GM23338 (cell line): ENCODE measurements at regions not wholly inside any gene's neighbourhood (a gene's known extent, or its start where the extent isn't known, plus 50 kb on each side); places are given as distances from the start of the nearest gene placed in this dataset.

Experiments used
- ATAC-seq: fragments of 200-7000 bp; cut with Tn5 transposase; 3 replicates; pipeline ENCODE4 v1.9.1; 2020
- DNase-seq: peaks from one replicate; pipeline ENCODE4 v3.0.0-alpha.2; 2015; ENCODE audit warnings: low spot score
- H2AFZ ChIP-seq: fragments of 200-600 bp; sonication (generic); 2 replicates; pipeline ENCODE4 v1.8.0; 2016; ENCODE audit warnings: antibody characterized with exemption, mild to moderate bottlenecking, moderate library complexity
- H3F3A ChIP-seq: fragments of 200-600 bp; sonication (generic); replicated peaks from 2 replicates; pipeline ENCODE4 v1.8.0; 2017; ENCODE audit warnings: antibody characterized with exemption, mixed run types, low read depth
- H3K27ac ChIP-seq: fragments of 200-600 bp; sonication (generic); 2 replicates; pipeline ENCODE4 v1.6.1; 2016; ENCODE audit warnings: low read depth
- H3K27me3 ChIP-seq: fragments of 200-600 bp; sonication (generic); 2 replicates; pipeline ENCODE4 v1.8.0; 2016; ENCODE audit warnings: mild to moderate bottlenecking, mixed run types, moderate library complexity; ENCODE audit not compliant: insufficient read depth
- H3K36me3 ChIP-seq: fragments of 200-600 bp; sonication (generic); 2 replicates; pipeline ENCODE4 v1.8.0; 2016; ENCODE audit warnings: mild to moderate bottlenecking; ENCODE audit not compliant: insufficient read depth
- H3K4me1 ChIP-seq: fragments of 200-600 bp; sonication (generic); 2 replicates; pipeline ENCODE4 v1.8.0; 2016; ENCODE audit warnings: mild to moderate bottlenecking, moderate library complexity; ENCODE audit not compliant: insufficient read depth
- H3K4me2 ChIP-seq: fragments of 200-600 bp; sonication (generic); 2 replicates; pipeline ENCODE4 v1.7.1; 2017; ENCODE audit warnings: mixed run types
- H3K4me3 ChIP-seq: fragments of 200-600 bp; sonication (generic); 2 replicates; pipeline ENCODE4 v1.6.1; 2016; ENCODE audit warnings: mixed run types
- H3K79me2 ChIP-seq: fragments of 200-600 bp; sonication (generic); replicated peaks from 2 replicates; pipeline ENCODE4 v1.8.0; 2017; ENCODE audit warnings: mild to moderate bottlenecking; ENCODE audit not compliant: insufficient read depth
- H3K9me2 ChIP-seq: fragments of 200-600 bp; sonication (generic); 2 replicates; pipeline ENCODE4 v1.8.0; 2017; ENCODE audit not compliant: insufficient read depth
- H4K20me1 ChIP-seq: fragments of 200-600 bp; sonication (generic); replicated peaks from 2 replicates; pipeline ENCODE4 v1.8.0; 2017; ENCODE audit warnings: mild to moderate bottlenecking; ENCODE audit not compliant: insufficient read depth
- H3K27ac Mint-ChIP-seq: 2 replicates; pipeline ENCODE4 v1.8.0; 2020; ENCODE audit warnings: inconsistent platforms, mild to moderate bottlenecking, moderate library complexity, mixed read lengths
- H3K27me3 Mint-ChIP-seq: 3 replicates; pipeline ENCODE4 v1.8.0; 2022; ENCODE audit warnings: low read depth, mild to moderate bottlenecking, moderate library complexity, mixed read lengths, inconsistent platforms; ENCODE audit not compliant: insufficient read depth, poor library complexity
- H3K36me3 Mint-ChIP-seq: 3 replicates; pipeline ENCODE4 v1.8.0; 2021; ENCODE audit warnings: low read depth, mild to moderate bottlenecking, inconsistent platforms, moderate library complexity, mixed read lengths
- H3K4me1 Mint-ChIP-seq: 3 replicates; pipeline ENCODE4 v1.8.0; 2020; ENCODE audit warnings: mild to moderate bottlenecking, inconsistent platforms, mixed read lengths
- H3K4me3 Mint-ChIP-seq: 3 replicates; pipeline ENCODE4 v1.8.0; 2021; ENCODE audit warnings: moderate library complexity, mild to moderate bottlenecking, inconsistent platforms, mixed read lengths
- H3K9me3 Mint-ChIP-seq: 3 replicates; pipeline ENCODE4 v1.8.0; 2020; ENCODE audit warnings: moderate library complexity, mild to moderate bottlenecking, inconsistent platforms, mixed read lengths
- CTCF ChIP-seq, 2 experiments: fragments of 200-600 bp in 1 of 2; sonication (generic) in 1 of 2; conservative IDR thresholded peaks; 2 replicates each; pipeline versions ENCODE4 v1.5.1 to v1.6.1; 2016 to 2017; ENCODE audit warnings: antibody characterized with exemption in 2 of 2, low read depth in 2 of 2, mild to moderate bottlenecking in 2 of 2, moderate library complexity in 1 of 2
- ETS1 ChIP-seq: IDR thresholded peaks from 2 replicates; pipeline ENCODE4 v1.6.1; 2016; ENCODE audit warnings: antibody characterized with exemption
- JUNB ChIP-seq: IDR thresholded peaks from one replicate; pipeline ENCODE4 v1.6.1; 2016; ENCODE audit warnings: antibody characterized with exemption; ENCODE audit not compliant: unreplicated experiment
- ZNF462 ChIP-seq: fragments of 250-450 bp; sonication (Bioruptor Pico); IDR thresholded peaks from 2 replicates; pipeline ENCODE4 v1.5.0; 2020; ENCODE audit warnings: mild to moderate bottlenecking, moderate library complexity

GRCh38 chr2:106575955-106576354, 88.8 kb downstream of the CD8B2 start:
- H3K4me2 ChIP-seq = no peak overlapping the region

More at GRCh38 chr2:106575955-106576354, 88.8 kb downstream of the CD8B2 start:
- no peaks in the 10 kb centered on the region for H3K9me2 ChIP-seq
- no peak overlapping the region for H3K27ac ChIP-seq
- ATAC-seq = peak; percentile 94
- Mint-ChIP-seq H3K9me3 (no peaks in the 10 kb centered on the region), H3K27me3 (peaks cover 5% of the 10 kb centered on the region), H3K36me3 (no peaks in the 10 kb centered on the region), H3K27ac (peak overlapping the region; percentile 33), H3K4me3 (0 out of 3 replicates have a peak overlapping the region, but pooled peaks have one; percentile 0), H3K4me1 (peaks cover 10% of the 10 kb centered on the region)
- peaks cover 3% of the 10 kb centered on the region for H3K27me3 ChIP-seq
- H2AFZ ChIP-seq = peak overlapping the region; percentile 1; the same call in 1 of the 2 replicates
- H4K20me1 ChIP-seq = no peaks in the 10 kb centered on the region
- no peaks in the 10 kb centered on the region for H3F3A ChIP-seq
- H3K4me3 ChIP-seq = no peak overlapping the region
- no peaks in the 10 kb centered on the region for H3K79me2 ChIP-seq
- no peak for TF ChIP-seq JUNB
- TF ChIP-seq ETS1 = no peak
- peak; percentile 10; the same call in 1 of the 2 replicates for TF ChIP-seq ZNF462 (CRISPR knock-in tag)
- TF ChIP-seq CTCF (conservative IDR thresholded peaks at IDR 0.05; ENCODE audit: low read depth in 2 of 2) = no peak
- no peaks in the 10 kb centered on the region for H3K4me1 ChIP-seq
- H3K36me3 ChIP-seq = no peaks in the 10 kb centered on the region
- DNase-seq = peak; percentile 67
